Heart left ventricle (tissue), 16 donors: ENCODE measurements at regions not wholly inside any gene's neighbourhood (a gene's known extent, or its start where the extent isn't known, plus 50 kb on each side); places are given as distances from the start of the nearest gene placed in this dataset.

Experiments used
- ATAC-seq, 4 donors: fragments of 200-7000 bp; cut with Tn5 transposase; one replicate each; pipeline ENCODE4 v1.9.1; 2020 to 2022; ENCODE audit warnings: moderate library complexity in 4 of 4, mild to moderate bottlenecking in 3 of 4, moderate number of reproducible peaks in 1 of 4
- DNase-seq, 5 donors: peaks; one replicate each; pipeline ENCODE4 v3.0.0-alpha.2; 2020
- H3K27ac ChIP-seq, 12 donors: fragments of 200-600 bp; sonication (generic) in 4 of 12; one replicate each; pipeline versions ENCODE4 v1.5.0 to v1.8.0; 2016 to 2022; ENCODE audit warnings: mild to moderate bottlenecking in 2 of 12
- H3K27me3 ChIP-seq, 9 donors: fragments of 200-600 bp; sonication (generic) in 2 of 9; one replicate each; pipeline versions ENCODE4 v1.5.1 to v1.8.0; 2016 to 2022; ENCODE audit warnings: mild to moderate bottlenecking in 3 of 9
- H3K36me3 ChIP-seq, 9 donors: fragments of 200-600 bp; sonication (generic) in 2 of 9; one replicate each; pipeline versions ENCODE4 v1.5.0 to v1.8.0; 2018 to 2022; ENCODE audit warnings: mild to moderate bottlenecking in 2 of 9
- H3K4me1 ChIP-seq, 12 donors: fragments of 200-600 bp; sonication (generic) in 4 of 12; one replicate each; pipeline versions ENCODE4 v1.5.0 to v1.8.0; 2016 to 2022; ENCODE audit warnings: mild to moderate bottlenecking in 3 of 12
- H3K4me3 ChIP-seq, 12 donors: fragments of 200-600 bp; sonication (generic) in 4 of 12; one replicate each; pipeline versions ENCODE4 v1.5.0 to v1.8.0; 2017 to 2022; ENCODE audit warnings: mild to moderate bottlenecking in 9 of 12, moderate library complexity in 4 of 12
- H3K9me3 ChIP-seq, 12 donors: fragments of 200-600 bp; sonication (generic) in 4 of 12; one replicate each; pipeline versions ENCODE4 v1.5.0 to v1.8.0; 2016 to 2022; ENCODE audit warnings: mild to moderate bottlenecking in 1 of 12
- CTCF ChIP-seq, 12 donors: fragments of 200-600 bp; sonication (generic) in 4 of 12; IDR thresholded peaks; one replicate each; pipeline versions ENCODE4 v1.5.0 to v1.8.0; 2018 to 2022; ENCODE audit warnings: antibody characterized with exemption in 12 of 12, mild to moderate bottlenecking in 5 of 12
- POLR2A ChIP-seq, 2 donors: fragments of 450-650 bp; IDR thresholded peaks; one replicate each; pipeline ENCODE4 v1.6.1; 2017; ENCODE audit warnings: antibody characterized with exemption in 2 of 2, mild to moderate bottlenecking in 2 of 2, moderate library complexity in 2 of 2
- WGBS, 4 donors: extraction: QIAGEN DNeasy Blood & Tissue Kit in 2 of 4; methylation state at CpG; one replicate each; pipeline versions ENCODE4 v1.1.5 to v1.1.7; 2013 to 2018; 5-methylcytosine and 5-hydroxymethylcytosine counted together
- intact Hi-C, 10 donors: fragments of 100-400 bp; cut with DNase I; formaldehyde crosslinking; loops; one replicate each; pipeline versions ENCODE4 v1.11.1 to v1.14.2; 2022
- donor health status: ischemic (EF 13 %, LVEDD 7.1; RV severe dilation, severe dysfunction).
- donor health status: healthy with polysubstance abuse.
- donor health status: DM: no; HTN: yes; CAD: no.
- donor health status: DM: no; HTN: no; CAD: no.
- donor health status: ischemic (EF 25% LVEDD 6.9; RV normal size, moderate dysfunction).
- donor health status: ischemic (EF 25% LVEDD 5.7; RV mildly dilated, moderate dysfunction).
- donor health status: healthy.
- donor health status: DM: yes; HTN: yes; CAD: no.
- donor health status: ischemic (EF 35%, LVEDD 5.7; RV mildly dilated, moderate dysfunction).
- donor health status: nonischemic (EF 11% LVEDD 7.7; RV severe dilation, severe dysfunction).
- donor health status: DM: yes; HTN: yes; CAD: no.
- donor health status: PGD.
- donor health status: ischemic (EF 29% LVEDD 5.4; RV normal size, mild dysfunction).
- donor health status: nonischemic (EF 23%, LVEDD 6.1; RV moderate dilation, normal function).

GRCh38 chr13:33380487-33381079, 95.0 kb upstream of the STARD13 start:
- no peak for DNase-seq
- H3K27me3 ChIP-seq, result no peaks in the 10 kb centered on the region
- no peak for ATAC-seq
- H3K9me3 ChIP-seq, result no peaks in the 10 kb centered on the region
- peaks cover 0 to 2% (median 0%) of the 10 kb centered on the region in 12 donors for H3K4me1 ChIP-seq
- no peak overlapping the region for H3K4me3 ChIP-seq
- intact Hi-C loops, result no loop called here
- TF ChIP-seq POLR2A (IDR thresholded peaks at IDR 0.05) (no peak), CTCF (IDR thresholded peaks at IDR 0.05) (no peak)
- H3K27ac ChIP-seq, result no peak overlapping the region
- 79 to 85% (median 83%) methylated on average over 3 of the region's 3 CpGs for WGBS, 4 donors
- no peaks in the 10 kb centered on the region for H3K36me3 ChIP-seq

- intact Hi-C loops, result no loop called here
- Histone ChIP-seq H3K27me3 (no peaks in the 10 kb centered on the region), H3K9me3 (no peaks in the 10 kb centered on the region), H3K4me1 (peaks cover 0 to 2% (median 0%) of the 10 kb centered on the region in 12 donors), H3K36me3 (no peaks in the 10 kb centered on the region), H3K27ac (no peak overlapping the region), H3K4me3 (no peak overlapping the region)
- TF ChIP-seq POLR2A (IDR thresholded peaks at IDR 0.05), result no peak
- no peak for TF ChIP-seq CTCF (IDR thresholded peaks at IDR 0.05)
- ATAC-seq, result no peak
- WGBS, 4 donors, result 96 to 98% (median 98%) methylated on average over 5 of the region's 5 CpGs
- DNase-seq, result no peak
Measured at GRCh38 chr13:33381180-33381579, 95.6 kb upstream of the STARD13 start.

GRCh38 chr13:33381906-33382305, 96.4 kb upstream of the STARD13 start:
- intact Hi-C loops, result no loop called here
- H3K4me3 ChIP-seq, result no peak overlapping the region
- TF ChIP-seq POLR2A (IDR thresholded peaks at IDR 0.05) (no peak), CTCF (IDR thresholded peaks at IDR 0.05) (no peak)
- H3K36me3 ChIP-seq, result no peaks in the 10 kb centered on the region
- ATAC-seq (no peak), DNase-seq (no peak)
- peaks cover 0 to 2% (median 0%) of the 10 kb centered on the region in 12 donors for H3K4me1 ChIP-seq
- no peak overlapping the region for H3K27ac ChIP-seq
- no peaks in the 10 kb centered on the region for H3K9me3 ChIP-seq
- 91 to 97% (median 96%) methylated on average over 8 of the region's 8 CpGs for WGBS, 4 donors
- H3K27me3 ChIP-seq, result no peaks in the 10 kb centered on the region

- H3K36me3 ChIP-seq, result no peaks in the 10 kb centered on the region
- intact Hi-C loops, result no loop called here
- peak; percentile 19 to 60 (median 48) for ATAC-seq
Measured at GRCh38 chr13:33383724-33384577, 98.4 kb upstream of the STARD13 start.

More at GRCh38 chr13:33383724-33384577, 98.4 kb upstream of the STARD13 start:
- peaks cover 0 to 7% (median 0%) of the 10 kb centered on the region in 12 donors for H3K4me1 ChIP-seq
- H3K4me3 ChIP-seq, result no peak overlapping the region
- H3K27me3 ChIP-seq, result no peaks in the 10 kb centered on the region
- DNase-seq, result no peak
- TF ChIP-seq POLR2A (IDR thresholded peaks at IDR 0.05), result no peak
- TF ChIP-seq CTCF (IDR thresholded peaks at IDR 0.05), result no peak
- peak overlapping the region in 1 of 12 donors; percentile 39 for H3K27ac ChIP-seq
- H3K9me3 ChIP-seq, result no peaks in the 10 kb centered on the region
- 73 to 87% (median 75%) methylated on average over 12 of the region's 12 CpGs for WGBS, 4 donors
